ENCODE measurements at regions not wholly inside any gene's neighbourhood (a gene's known extent, or its start where the extent isn't known, plus 50 kb on each side); places are given as distances from the start of the nearest gene placed in this dataset.

- 11 to 25% (median 16%) methylated on average over 7 of the region's 7 CpGs for WGBS, 4 donors
- H3K4me3 ChIP-seq: no peak overlapping the region
- H3K27ac ChIP-seq: peak overlapping the region in 4 of 5 donors; percentile 3 to 76 (median 67)
- peaks cover 21 to 22% of the 10 kb centered on the region in 2 donors for H3K4me1 ChIP-seq (replicated peaks in 1 of 2)
- intact Hi-C loops (cut with DNase I): no loop called here
- H3K36me3 ChIP-seq (replicated peaks in 1 of 2): no peaks in the 10 kb centered on the region
- TF ChIP-seq POLR2A (IDR thresholded peaks at IDR 0.05): peak in 1 of 2 donors; percentile 19
- no peak for TF ChIP-seq CTCF (IDR thresholded peaks at IDR 0.05)
- no peaks in the 10 kb centered on the region for H3K27me3 ChIP-seq
- peak; percentile 86 to 95 (median 92) for DNase-seq
- H3K9me3 ChIP-seq (replicated peaks in 1 of 3): no peaks in the 10 kb centered on the region
Measured at GRCh38 chr10:78960316-78960800, 108.4 kb upstream of the ZMIZ1 start.

- Histone ChIP-seq H3K4me1 (replicated peaks in 1 of 2) (peaks cover 24 to 25% of the 10 kb centered on the region in 2 donors), H3K27ac (no peak overlapping the region)
- DNase-seq: no peak
Measured at GRCh38 chr10:78961760-78962159, 107.0 kb upstream of the ZMIZ1 start.

GRCh38 chr10:78963074-78964034 is 105.4 kb upstream of the ZMIZ1 start:
- intact Hi-C loops (cut with DNase I): no loop called here
- Histone ChIP-seq H3K27me3 (no peaks in the 10 kb centered on the region), H3K4me1 (replicated peaks in 1 of 2) (peaks cover 24 to 25% of the 10 kb centered on the region in 2 donors), H3K9me3 (replicated peaks in 1 of 3) (no peaks in the 10 kb centered on the region), H3K4me3 (no peak overlapping the region), H3K27ac (peak overlapping the region in 2 of 5 donors; percentile 14 to 26), H3K36me3 (replicated peaks in 1 of 2) (no peaks in the 10 kb centered on the region)
- no peak for DNase-seq
- no peak for TF ChIP-seq POLR2A (IDR thresholded peaks at IDR 0.05)
- no peak for TF ChIP-seq CTCF (IDR thresholded peaks at IDR 0.05)
- WGBS, 4 donors: 81 to 96% (median 86%) methylated on average over 8 to 27 of the region's 27 CpGs

More at GRCh38 chr10:78961760-78962159, 107.0 kb upstream of the ZMIZ1 start:
- H3K4me3 ChIP-seq: no peak overlapping the region
- H3K27me3 ChIP-seq: no peaks in the 10 kb centered on the region
- intact Hi-C loops (cut with DNase I): no loop called here
- no peaks in the 10 kb centered on the region for H3K36me3 ChIP-seq (replicated peaks in 1 of 2)
- TF ChIP-seq CTCF (IDR thresholded peaks at IDR 0.05) (no peak), POLR2A (IDR thresholded peaks at IDR 0.05) (no peak)
- no peaks in the 10 kb centered on the region for H3K9me3 ChIP-seq (replicated peaks in 1 of 3)
- WGBS, 4 donors: 89 to 97% (median 90%) methylated on average over 4 of the region's 4 CpGs

- Histone ChIP-seq H3K27me3 (no peaks in the 10 kb centered on the region), H3K27ac (peak overlapping the region in 2 of 5 donors; percentile 11 to 39), H3K4me3 (no peak overlapping the region), H3K36me3 (replicated peaks in 1 of 2) (no peaks in the 10 kb centered on the region), H3K9me3 (replicated peaks in 1 of 3) (no peaks in the 10 kb centered on the region), H3K4me1 (replicated peaks in 1 of 2) (peaks cover 24 to 25% of the 10 kb centered on the region in 2 donors)
- WGBS, 4 donors: 70 to 81% (median 77%) methylated on average over 4 to 5 of the region's 5 CpGs
- no peak for DNase-seq
- intact Hi-C loops (cut with DNase I): no loop called here
- TF ChIP-seq POLR2A (IDR thresholded peaks at IDR 0.05) (no peak), CTCF (IDR thresholded peaks at IDR 0.05) (no peak)
Measured at GRCh38 chr10:78964274-78964951, 104.4 kb upstream of the ZMIZ1 start.
